Lung (tissue), 11 donors: ENCODE measurements at regions not wholly inside any gene's neighbourhood (a gene's known extent, or its start where the extent isn't known, plus 50 kb on each side); places are given as distances from the start of the nearest gene placed in this dataset.

Experiments
- ATAC-seq: fragments of 200-7000 bp; cut with Tn5 transposase; one replicate; pipeline ENCODE4 v1.9.1; 2020; ENCODE audit warnings: moderate number of reproducible peaks; ENCODE audit not compliant: insufficient read depth, low FRiP score
- DNase-seq, 3 donors: peaks; one replicate each; pipeline ENCODE4 v3.0.0-alpha.2; 2013 to 2017
- H3K27ac ChIP-seq, 2 donors: one replicate each; pipeline ENCODE4 v1.5.1; 2013; ENCODE audit warnings: mild to moderate bottlenecking in 2 of 2, moderate library complexity in 2 of 2, control low read depth in 1 of 2, inconsistent platforms in 1 of 2, low read depth in 1 of 2, low read length in 1 of 2
- H3K27me3 ChIP-seq, 3 donors: one replicate each; pipeline ENCODE4 v1.5.1; 2013; ENCODE audit warnings: low read length in 2 of 3; ENCODE audit not compliant: control insufficient read depth in 3 of 3, insufficient read depth in 3 of 3
- H3K36me3 ChIP-seq, 4 donors: one replicate each; pipeline ENCODE4 v1.5.1; 2013; ENCODE audit warnings: low read length in 4 of 4, mild to moderate bottlenecking in 1 of 4, moderate library complexity in 1 of 4; ENCODE audit not compliant: control insufficient read depth in 4 of 4, insufficient read depth in 4 of 4
- H3K4me1 ChIP-seq, 5 donors: one replicate each; pipeline ENCODE4 v1.5.1; 2013; ENCODE audit warnings: low read length in 5 of 5, mild to moderate bottlenecking in 2 of 5, moderate library complexity in 1 of 5; ENCODE audit not compliant: control insufficient read depth in 5 of 5, insufficient read depth in 5 of 5
- H3K4me3 ChIP-seq: one replicate; pipeline ENCODE4 v1.5.1; 2013; ENCODE audit warnings: mild to moderate bottlenecking, control low read depth, moderate library complexity
- H3K9ac ChIP-seq, 2 donors: one replicate each; pipeline ENCODE4 v1.5.1; 2013; ENCODE audit warnings: low read length in 2 of 2, control low read depth in 1 of 2; ENCODE audit not compliant: insufficient read depth in 1 of 2
- H3K9me3 ChIP-seq, 4 donors: one replicate each; pipeline ENCODE4 v1.5.1; 2013; ENCODE audit warnings: low read length in 3 of 4, mild to moderate bottlenecking in 1 of 4, moderate library complexity in 1 of 4; ENCODE audit not compliant: control insufficient read depth in 4 of 4, insufficient read depth in 3 of 4
- CTCF ChIP-seq: IDR thresholded peaks from 2 replicates; pipeline ENCODE4 v1.5.1; 2012; ENCODE audit warnings: mild to moderate bottlenecking; ENCODE audit errors: control extremely low read depth, extremely low read depth
- WGBS, 2 donors: extraction: QIAGEN DNeasy Blood & Tissue Kit; methylation state at CpG; one replicate each; pipeline ENCODE4 v1.1.7; 2013; 5-methylcytosine and 5-hydroxymethylcytosine counted together
- donor health status: control.
- donor health status: control.
- donor health status: Bipolar disorder and iron deficiency.
- donor health status: healthy.
- donor health status: DM: yes; HTN: yes; CAD: no.

GRCh38 chr18:8957731-8958130, 144.8 kb upstream of the NDUFV2 start:
- no peak for TF ChIP-seq CTCF
- Histone ChIP-seq H3K4me1 (peaks cover 0 to 6% (median 0%) of the 10 kb centered on the region in 5 donors), H3K36me3 (no peaks in the 10 kb centered on the region), H3K27me3 (peaks cover 0 to 5% (median 0%) of the 10 kb centered on the region in 3 donors), H3K4me3 (no peak overlapping the region), H3K27ac (no peak overlapping the region), H3K9me3 (peaks cover 0 to 4% (median 0%) of the 10 kb centered on the region in 4 donors), H3K9ac (no peak overlapping the region)
- DNase-seq (no peak), ATAC-seq (no peak)

- 80 to 83% methylated on average over 3 of the region's 3 CpGs for WGBS, 2 donors
- DNase-seq = no peak
- H3K9ac ChIP-seq = no peak overlapping the region
- peaks cover 0 to 5% (median 0%) of the 10 kb centered on the region in 3 donors for H3K27me3 ChIP-seq
- no peak for TF ChIP-seq CTCF
- ATAC-seq = no peak
- no peak overlapping the region for H3K27ac ChIP-seq
- peaks cover 0 to 9% (median 2%) of the 10 kb centered on the region in 5 donors for H3K4me1 ChIP-seq
- H3K36me3 ChIP-seq = no peaks in the 10 kb centered on the region
- no peaks in the 10 kb centered on the region for H3K9me3 ChIP-seq
- no peak overlapping the region for H3K4me3 ChIP-seq
These were observed 143.8 kb upstream of the NDUFV2 start for GRCh38 chr18:8958660-8959059.

GRCh38 chr18:8959551-8960135, 142.9 kb upstream of the NDUFV2 start:
- ATAC-seq = no peak
- 56 to 78% methylated on average over 8 of the region's 8 CpGs for WGBS, 2 donors
- Histone ChIP-seq H3K4me1 (peaks cover 0 to 9% (median 2%) of the 10 kb centered on the region in 5 donors), H3K9me3 (no peaks in the 10 kb centered on the region), H3K27me3 (peaks cover 0 to 5% (median 0%) of the 10 kb centered on the region in 3 donors), H3K27ac (no peak overlapping the region), H3K4me3 (no peak overlapping the region), H3K36me3 (no peaks in the 10 kb centered on the region), H3K9ac (no peak overlapping the region)
- no peak for DNase-seq
- no peak for TF ChIP-seq CTCF
